Activated T-helper 17 cell treated with anti-CD3 and anti-CD28 coated beads, Interleukin-2, amount 50 U/mL, for 72 hours (primary cell): ENCODE measurements at regions not wholly inside any gene's neighbourhood (a gene's known extent, or its start where the extent isn't known, plus 50 kb on each side); places are given as distances from the start of the nearest gene placed in this dataset.
"Not testable (repeated sequence)": the region's sequence is repeated elsewhere in the genome, so short reads cannot be mapped to it uniquely, and the experiment has no call there.

Source experiments
- ATAC-seq: fragments of 150-1000 bp; cut with Tn5 transposase; replicated peaks from 2 replicates; pipeline ENCODE4 v1.10.0; 2021; ENCODE audit warnings: mild to moderate bottlenecking, moderate library complexity
- H3K27ac Mint-ChIP-seq: one replicate; pipeline ENCODE4 v1.8.0; 2022; ENCODE audit warnings: mixed read lengths
- H3K27me3 Mint-ChIP-seq: one replicate; pipeline ENCODE4 v1.8.0; 2022; ENCODE audit warnings: mixed read lengths
- H3K36me3 Mint-ChIP-seq: one replicate; pipeline ENCODE4 v1.8.0; 2022; ENCODE audit warnings: low read depth, mild to moderate bottlenecking, mixed read lengths
- H3K4me1 Mint-ChIP-seq: one replicate; pipeline ENCODE4 v1.8.0; 2022; ENCODE audit warnings: mixed read lengths
- H3K4me3 Mint-ChIP-seq: one replicate; pipeline ENCODE4 v1.8.0; 2022; ENCODE audit warnings: mild to moderate bottlenecking, mixed read lengths
- H3K9me3 Mint-ChIP-seq: one replicate; pipeline ENCODE4 v1.8.0; 2022; ENCODE audit warnings: mixed read lengths

DNA sequence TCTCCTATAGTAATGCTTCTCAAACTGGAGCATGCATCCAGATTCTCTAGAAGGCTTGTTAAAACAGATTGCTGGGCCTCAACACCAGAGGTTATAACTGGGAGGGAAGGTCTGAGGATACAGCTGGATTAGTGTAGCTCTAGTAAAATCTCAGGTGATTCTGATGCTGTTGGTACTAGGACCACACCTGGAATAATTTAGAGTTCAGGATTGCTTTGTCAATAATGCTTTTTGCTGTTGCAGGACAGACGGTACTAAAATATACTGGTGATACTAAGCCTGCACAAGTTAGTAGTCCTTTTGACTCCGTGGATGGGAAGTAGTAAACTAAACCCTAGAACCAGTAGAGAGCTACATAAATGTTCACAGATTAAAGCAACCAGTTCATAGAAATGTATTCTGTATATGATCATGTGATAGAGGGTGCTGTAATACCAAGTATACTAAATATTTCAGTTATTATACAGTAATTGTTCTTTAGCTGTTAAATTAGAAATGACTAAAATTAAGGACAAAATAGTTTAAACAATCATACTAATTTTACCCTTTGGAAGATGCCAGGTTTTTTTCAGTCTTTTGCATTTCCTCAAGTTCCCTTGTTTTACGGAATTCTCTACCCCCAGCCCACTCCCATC is 258.2 kb upstream of the STARD13 start:
- Mint-ChIP-seq H3K36me3 (peaks cover 12% of the 10 kb centered on the region), H3K27me3 (no peaks in the 10 kb centered on the region), H3K4me1 (peaks cover 30% of the 10 kb centered on the region), H3K4me3 (peak overlapping the region; percentile 85), H3K27ac (peak overlapping the region; percentile 100), H3K9me3 (peaks cover 9% of the 10 kb centered on the region)
- ATAC-seq: no peak

DNA sequence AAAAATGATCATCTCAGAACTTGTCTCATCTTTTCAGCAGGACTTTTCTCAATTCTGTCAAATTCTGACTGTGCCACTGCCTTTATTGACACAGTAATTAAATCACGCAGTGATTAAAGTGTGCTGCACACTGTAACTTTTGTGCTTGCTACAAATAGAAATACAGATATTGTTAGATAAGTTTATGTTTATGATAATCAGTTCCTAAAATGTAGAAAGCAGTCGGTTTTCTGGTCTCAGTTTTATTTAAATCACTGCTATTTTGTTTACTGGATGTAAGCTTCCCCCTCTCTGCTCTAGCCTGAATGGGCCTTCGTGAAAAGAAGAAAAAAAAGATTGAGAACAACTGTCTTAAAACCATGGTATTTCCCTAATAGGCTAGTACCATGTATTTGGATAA is 258.8 kb upstream of the STARD13 start:
- no peak for ATAC-seq
- H3K4me1 Mint-ChIP-seq: peaks cover 30% of the 10 kb centered on the region
- peak overlapping the region; percentile 85 for H3K4me3 Mint-ChIP-seq
- no peaks in the 10 kb centered on the region for H3K27me3 Mint-ChIP-seq
- H3K9me3 Mint-ChIP-seq: peaks cover 9% of the 10 kb centered on the region
- H3K36me3 Mint-ChIP-seq: peaks cover 12% of the 10 kb centered on the region
- peak overlapping the region; percentile 100 for H3K27ac Mint-ChIP-seq

DNA sequence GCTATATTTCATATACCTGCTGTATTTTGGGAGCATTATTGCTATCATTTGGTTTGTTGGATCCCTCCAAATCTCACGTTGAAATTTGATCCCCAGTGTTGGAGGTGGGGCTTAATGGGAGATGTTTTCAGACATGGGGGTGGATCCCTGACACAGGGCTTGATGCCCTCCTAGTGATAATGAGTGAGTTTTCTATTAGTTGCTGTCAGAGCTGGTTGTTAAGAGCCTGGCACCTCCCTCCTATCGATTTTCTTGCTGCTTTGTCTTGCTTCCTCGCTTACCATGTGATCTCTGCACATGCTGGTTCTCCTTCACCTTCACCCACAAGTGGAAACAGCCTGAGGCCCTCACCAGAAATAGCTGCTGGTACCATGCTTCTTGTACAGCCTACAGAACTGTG is 259.9 kb upstream of the STARD13 start:
- H3K27ac Mint-ChIP-seq: peak overlapping the region; percentile 100
- H3K9me3 Mint-ChIP-seq: peaks cover 7% of the 10 kb centered on the region
- ATAC-seq: no peak

DNA sequence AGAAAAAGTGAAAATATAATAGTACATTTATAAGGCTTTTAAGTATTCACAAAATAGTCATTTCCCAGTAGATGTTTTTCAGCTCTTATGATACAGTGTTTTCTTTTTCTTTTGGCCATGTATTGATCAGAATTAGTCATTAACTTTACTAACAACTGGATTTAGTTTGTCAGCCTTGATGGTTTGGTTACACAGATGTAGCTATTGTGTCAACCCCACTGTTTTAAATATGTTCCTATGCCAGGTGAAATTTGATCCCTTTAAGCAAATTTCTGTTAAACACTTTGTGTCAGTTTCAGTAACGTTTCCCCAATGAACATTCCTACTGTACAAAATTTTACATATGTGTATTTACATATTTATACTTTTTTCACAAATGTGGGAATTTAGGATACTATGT is 261.5 kb upstream of the STARD13 start:
- no peak for ATAC-seq
- peaks cover 4% of the 10 kb centered on the region for H3K9me3 Mint-ChIP-seq
- H3K27me3 Mint-ChIP-seq: no peaks in the 10 kb centered on the region
- peaks cover 10% of the 10 kb centered on the region for H3K36me3 Mint-ChIP-seq
- peaks cover 22% of the 10 kb centered on the region for H3K4me1 Mint-ChIP-seq
- H3K27ac Mint-ChIP-seq: peak overlapping the region; percentile 68
- H3K4me3 Mint-ChIP-seq: peak overlapping the region; percentile 20

More for the DNA sequence above, 259.9 kb upstream of the STARD13 start:
- Mint-ChIP-seq H3K36me3 (peaks cover 12% of the 10 kb centered on the region), H3K4me3 (peak overlapping the region; percentile 59), H3K27me3 (no peaks in the 10 kb centered on the region), H3K4me1 (peaks cover 28% of the 10 kb centered on the region)

DNA sequence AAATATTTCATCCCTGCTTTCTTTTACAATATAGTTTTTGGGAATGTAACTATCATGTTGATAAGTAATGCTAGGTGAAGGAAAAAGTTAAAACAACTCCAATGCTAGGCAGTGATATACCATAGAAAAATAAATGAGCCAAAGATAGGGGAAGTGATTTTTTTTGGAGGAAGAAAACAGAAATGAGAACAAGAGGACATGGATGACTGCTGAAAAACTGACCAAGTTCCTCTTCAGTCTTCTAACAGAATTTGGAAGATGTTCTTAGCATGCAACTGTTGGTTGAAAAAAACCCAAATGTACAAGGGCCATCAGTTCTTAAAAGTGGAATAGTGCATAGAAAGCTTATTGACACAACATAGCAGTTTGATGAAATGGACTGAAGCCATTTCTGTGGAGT is 262.5 kb upstream of the STARD13 start:
- ATAC-seq: no peak
- H3K36me3 Mint-ChIP-seq: peaks cover under 1% of the 10 kb centered on the region
- no peaks in the 10 kb centered on the region for H3K27me3 Mint-ChIP-seq
- peaks cover 22% of the 10 kb centered on the region for H3K4me1 Mint-ChIP-seq
- H3K9me3 Mint-ChIP-seq: peaks cover 4% of the 10 kb centered on the region
- H3K4me3 Mint-ChIP-seq: peak overlapping the region; percentile 20
- H3K27ac Mint-ChIP-seq: no peak overlapping the region

DNA sequence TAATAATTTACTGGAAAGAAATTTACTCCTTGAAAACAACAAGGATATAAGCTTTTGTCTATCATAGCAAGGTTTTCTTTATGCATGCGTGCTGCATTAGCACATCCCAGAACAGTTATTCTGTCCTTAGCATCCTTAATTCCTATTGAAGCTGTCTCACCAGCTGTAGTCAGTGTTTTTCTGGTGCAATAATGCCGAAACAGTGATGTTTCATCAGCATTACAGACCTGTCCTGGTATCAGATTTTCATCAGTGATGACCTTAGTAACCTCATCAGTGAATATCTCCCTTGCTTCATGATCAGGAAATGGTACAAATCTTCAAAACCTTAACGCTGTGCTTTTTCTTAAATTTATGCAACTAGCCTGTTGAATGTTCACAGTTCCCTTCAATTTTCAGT is 264.7 kb upstream of the STARD13 start:
- H3K4me1 Mint-ChIP-seq: peaks cover 23% of the 10 kb centered on the region
- no peak overlapping the region for H3K4me3 Mint-ChIP-seq
- no peaks in the 10 kb centered on the region for H3K36me3 Mint-ChIP-seq
- ATAC-seq: no peak
- peaks cover 4% of the 10 kb centered on the region for H3K9me3 Mint-ChIP-seq
- H3K27ac Mint-ChIP-seq: no peak overlapping the region
- no peaks in the 10 kb centered on the region for H3K27me3 Mint-ChIP-seq

DNA sequence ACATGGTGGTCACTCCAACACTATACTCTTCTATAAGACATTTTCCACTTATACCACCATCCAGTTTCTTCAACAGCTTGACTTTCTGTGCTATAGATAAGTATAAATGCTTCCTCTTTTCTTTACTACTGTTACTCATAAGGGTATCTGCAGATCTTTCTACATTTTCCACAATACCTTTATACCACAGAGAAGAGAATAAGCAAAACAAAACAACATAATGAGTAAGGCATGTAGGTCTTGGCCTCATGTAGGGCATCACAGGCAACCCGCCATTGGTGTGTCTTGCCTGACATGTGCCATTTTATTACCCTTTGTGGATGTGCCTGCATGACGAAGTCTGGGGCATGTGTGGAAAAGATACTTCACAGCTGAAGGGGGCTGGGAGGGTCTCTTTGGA is 265.3 kb upstream of the STARD13 start:
- H3K27me3 Mint-ChIP-seq: no peaks in the 10 kb centered on the region
- H3K4me3 Mint-ChIP-seq: no peak overlapping the region
- H3K9me3 Mint-ChIP-seq: no peaks in the 10 kb centered on the region
- no peaks in the 10 kb centered on the region for H3K36me3 Mint-ChIP-seq
- peak; percentile 57 for ATAC-seq
- H3K27ac Mint-ChIP-seq: peak overlapping the region; percentile 25
- H3K4me1 Mint-ChIP-seq: peaks cover 17% of the 10 kb centered on the region

DNA sequence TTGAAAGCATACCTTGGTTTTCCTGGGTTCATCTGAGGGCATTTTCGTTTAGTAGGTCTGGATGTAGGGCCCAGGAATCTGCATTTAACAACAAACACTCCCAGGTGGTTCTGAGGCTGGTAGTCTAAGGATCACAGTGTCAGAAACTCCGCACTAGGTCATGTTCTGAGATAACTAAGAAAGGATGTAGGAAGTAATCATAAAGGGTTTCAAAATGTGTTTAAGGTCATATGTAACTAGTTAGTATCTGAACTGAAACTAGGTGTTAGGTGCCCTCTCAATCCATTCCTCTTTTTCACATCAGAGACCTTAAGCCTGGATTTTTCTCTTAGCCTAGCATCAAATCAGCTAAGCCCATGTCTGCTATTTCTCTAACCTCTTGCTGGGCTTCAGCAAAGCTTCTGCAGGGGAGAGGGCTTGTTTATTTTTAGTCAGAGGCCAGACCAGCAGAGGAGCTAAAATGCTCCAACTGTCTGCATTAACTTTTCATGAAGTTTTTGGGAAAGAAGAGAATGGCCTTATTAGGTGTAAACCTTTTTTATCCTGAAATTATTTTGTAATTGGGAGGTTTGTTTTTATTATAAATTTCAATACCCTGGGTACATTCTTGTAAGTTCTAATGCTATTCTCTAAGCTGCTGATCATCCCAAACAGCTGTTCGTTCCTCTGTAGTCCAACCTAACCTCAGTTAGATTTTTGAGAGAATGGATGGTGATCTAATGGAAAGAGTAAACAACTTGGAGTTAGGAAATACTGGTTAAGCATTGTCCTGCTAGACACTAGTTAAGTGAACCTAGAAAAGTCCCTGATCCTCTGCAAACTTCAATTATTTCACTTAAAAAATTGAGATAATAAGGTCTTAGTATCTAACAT is 262.8 kb upstream of the RFC3 start:
- Mint-ChIP-seq H3K36me3 (no peaks in the 10 kb centered on the region), H3K27ac (peak overlapping the region; percentile 50), H3K9me3 (no peaks in the 10 kb centered on the region), H3K4me3 (peak overlapping the region; percentile 48), H3K4me1 (peaks cover 19% of the 10 kb centered on the region), H3K27me3 (no peaks in the 10 kb centered on the region)
- ATAC-seq: peak; percentile 88

DNA sequence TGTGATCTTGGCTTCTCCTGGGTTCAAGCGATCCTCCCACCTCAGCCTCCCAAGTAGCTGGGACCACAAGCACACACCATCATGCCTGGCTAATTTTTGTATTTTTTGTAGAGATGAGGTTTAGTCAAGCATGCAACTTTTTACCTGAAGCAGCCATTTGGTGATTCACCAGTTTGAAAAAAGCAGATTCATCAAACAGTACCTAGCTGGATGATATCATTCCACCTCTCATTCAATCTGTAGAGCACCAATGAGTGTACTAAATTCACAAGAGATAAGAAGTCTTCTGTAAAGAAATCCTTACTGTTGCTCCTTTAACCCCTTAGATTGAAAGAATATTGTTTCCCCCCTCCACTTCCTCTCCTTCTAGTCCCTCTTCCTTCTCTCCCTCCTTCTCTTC is 261.1 kb upstream of the RFC3 start:
- no peaks in the 10 kb centered on the region for H3K9me3 Mint-ChIP-seq
- peak; percentile 66 for ATAC-seq
- H3K36me3 Mint-ChIP-seq: no peaks in the 10 kb centered on the region
- no peaks in the 10 kb centered on the region for H3K27me3 Mint-ChIP-seq
- peaks cover 13% of the 10 kb centered on the region for H3K4me1 Mint-ChIP-seq
- no peak overlapping the region for H3K4me3 Mint-ChIP-seq
- peak overlapping the region; percentile 11 for H3K27ac Mint-ChIP-seq

DNA sequence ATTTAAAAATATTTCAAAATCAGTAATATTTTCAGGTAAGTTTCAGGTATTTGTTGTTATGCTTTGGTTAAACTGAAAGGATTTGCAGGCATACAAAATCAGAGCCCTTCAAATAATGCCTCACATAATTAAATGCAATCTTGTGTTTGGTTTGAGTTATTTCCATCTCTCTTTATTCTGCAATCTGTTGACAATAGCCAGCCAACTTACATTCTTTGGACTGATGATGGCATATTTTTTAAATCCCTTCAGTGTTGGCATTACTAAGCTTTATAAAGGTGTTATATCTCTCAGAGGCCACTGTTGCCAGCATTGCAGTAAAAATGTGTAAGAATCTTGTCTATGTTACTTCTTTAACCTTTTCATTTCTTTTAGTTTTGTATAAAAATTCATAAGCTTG is 257.2 kb upstream of the RFC3 start:
- H3K9me3 Mint-ChIP-seq: no peaks in the 10 kb centered on the region
- no peak overlapping the region for H3K4me3 Mint-ChIP-seq
- ATAC-seq: no peak
- H3K36me3 Mint-ChIP-seq: no peaks in the 10 kb centered on the region
- peaks cover 6% of the 10 kb centered on the region for H3K4me1 Mint-ChIP-seq
- no peak overlapping the region for H3K27ac Mint-ChIP-seq
- H3K27me3 Mint-ChIP-seq: no peaks in the 10 kb centered on the region

DNA sequence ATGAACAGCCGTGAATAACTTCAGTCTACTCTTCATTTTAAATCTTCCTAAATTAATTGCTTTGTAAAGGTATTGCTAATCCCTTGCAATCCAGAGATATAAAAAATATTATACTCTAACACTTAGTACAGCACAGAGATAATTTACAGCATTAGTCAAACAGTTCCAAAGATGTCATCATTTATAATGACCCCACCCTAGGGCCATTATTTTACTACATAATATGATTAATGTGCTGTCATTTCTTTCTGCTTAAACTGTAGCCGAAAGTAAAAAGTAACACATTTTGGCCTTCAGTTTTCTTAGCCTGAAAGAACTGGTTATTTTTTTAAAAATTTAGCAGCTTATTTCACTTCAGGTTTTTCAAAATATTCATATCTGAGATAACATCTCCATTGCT is 256.3 kb upstream of the RFC3 start:
- Mint-ChIP-seq H3K4me3 (no peak overlapping the region), H3K4me1 (peaks cover 5% of the 10 kb centered on the region), H3K27ac (no peak overlapping the region), H3K36me3 (no peaks in the 10 kb centered on the region), H3K9me3 (no peaks in the 10 kb centered on the region), H3K27me3 (no peaks in the 10 kb centered on the region)
- ATAC-seq: no peak

DNA sequence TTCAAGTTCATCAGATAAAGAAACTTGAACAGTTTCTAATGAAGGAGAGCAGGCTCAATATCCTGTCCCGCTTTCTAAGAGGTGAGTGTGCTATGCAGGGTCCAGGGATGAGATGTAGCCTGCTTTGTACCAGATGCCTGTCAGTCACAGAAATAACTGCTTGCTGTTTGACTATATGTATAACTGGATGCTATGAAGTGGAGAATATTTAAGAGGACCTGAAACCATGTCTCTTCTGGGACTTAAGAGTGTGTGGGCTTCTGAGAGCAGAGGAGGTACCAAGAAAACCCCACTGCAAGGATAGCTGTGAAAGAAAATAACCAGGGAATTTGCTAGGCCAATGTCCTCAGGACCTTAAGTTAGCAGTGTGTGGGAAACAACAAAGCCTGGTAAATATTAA is 246.3 kb upstream of the RFC3 start:
- no peaks in the 10 kb centered on the region for H3K27me3 Mint-ChIP-seq
- no peaks in the 10 kb centered on the region for H3K4me1 Mint-ChIP-seq
- ATAC-seq: no peak
- H3K4me3 Mint-ChIP-seq: no peak overlapping the region
- H3K27ac Mint-ChIP-seq: no peak overlapping the region
- no peaks in the 10 kb centered on the region for H3K36me3 Mint-ChIP-seq
- H3K9me3 Mint-ChIP-seq: peaks cover 4% of the 10 kb centered on the region

DNA sequence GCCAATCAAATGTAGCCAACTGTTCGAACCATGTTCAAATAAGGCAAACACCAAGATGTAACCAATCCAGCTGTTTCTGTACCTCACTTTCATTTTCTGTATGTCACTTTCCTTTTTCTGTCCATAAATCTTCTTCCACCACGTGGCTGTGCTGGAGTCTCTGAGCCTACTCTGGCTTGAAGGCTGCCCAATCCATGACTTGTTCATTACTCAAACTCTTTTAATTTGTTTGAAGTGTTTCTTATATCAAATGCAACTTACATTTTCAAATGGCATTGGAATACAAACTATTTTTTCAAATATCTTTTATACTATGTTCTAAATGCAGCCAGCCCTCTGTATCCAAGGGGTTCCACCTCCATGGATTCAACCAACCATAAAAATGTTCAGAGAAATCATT is 245.6 kb upstream of the RFC3 start:
- H3K36me3 Mint-ChIP-seq, H3K27ac Mint-ChIP-seq, H3K9me3 Mint-ChIP-seq, H3K4me3 Mint-ChIP-seq, H3K27me3 Mint-ChIP-seq, H3K4me1 Mint-ChIP-seq, ATAC-seq: not testable (repeated sequence)

DNA sequence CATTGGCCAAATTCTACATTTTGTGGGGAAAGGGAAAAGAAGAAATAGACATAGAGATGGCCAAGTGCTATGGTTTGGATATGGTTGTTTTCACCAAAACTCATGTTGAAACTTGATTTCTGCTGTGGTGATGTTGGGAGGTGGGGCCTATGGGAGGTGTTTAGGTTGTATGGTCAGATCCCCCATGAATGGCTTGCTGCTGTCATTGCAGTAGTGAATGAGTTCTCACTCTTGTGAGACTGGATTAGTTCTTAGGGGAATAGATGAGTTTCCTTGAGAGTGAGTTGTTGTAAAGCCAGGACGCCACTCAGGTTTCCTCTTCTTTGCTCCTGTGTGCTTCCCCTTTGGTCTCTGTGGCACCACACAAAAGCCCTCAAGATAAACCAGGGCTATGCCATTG is 242.6 kb upstream of the RFC3 start:
- Mint-ChIP-seq H3K36me3 (no peaks in the 10 kb centered on the region), H3K4me3 (no peak overlapping the region), H3K9me3 (peaks cover 4% of the 10 kb centered on the region), H3K4me1 (no peaks in the 10 kb centered on the region), H3K27ac (no peak overlapping the region), H3K27me3 (no peaks in the 10 kb centered on the region)
- no peak for ATAC-seq

DNA sequence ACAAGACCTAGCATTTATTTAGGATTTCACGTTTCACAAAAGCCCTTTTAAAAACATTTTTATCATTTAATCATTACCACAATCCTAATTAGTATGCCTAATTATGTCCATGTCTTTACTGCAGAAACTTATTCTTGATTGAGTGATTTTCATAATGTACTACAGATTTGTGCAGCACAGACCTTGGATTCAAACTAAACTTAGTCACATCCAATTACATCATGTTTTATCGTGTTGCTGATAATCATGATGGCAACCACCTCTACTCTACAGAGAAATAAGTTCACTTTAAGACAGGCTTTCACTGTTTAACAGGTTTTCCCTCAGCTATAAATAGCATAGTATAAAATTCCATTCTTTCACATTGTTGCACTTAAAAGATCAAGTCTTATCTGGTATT is 240.9 kb upstream of the RFC3 start:
- ATAC-seq: no peak
- H3K27me3 Mint-ChIP-seq: no peaks in the 10 kb centered on the region
- no peaks in the 10 kb centered on the region for H3K4me1 Mint-ChIP-seq
- peaks cover 4% of the 10 kb centered on the region for H3K9me3 Mint-ChIP-seq
- no peaks in the 10 kb centered on the region for H3K36me3 Mint-ChIP-seq
- no peak overlapping the region for H3K27ac Mint-ChIP-seq
- H3K4me3 Mint-ChIP-seq: no peak overlapping the region
